NCI-H748 (cell line): ENCODE measurements at regions not wholly inside any gene's neighbourhood (a gene's known extent, or its start where the extent isn't known, plus 50 kb on each side); places are given as distances from the start of the nearest gene placed in this dataset.
A peak's percentile ranks its signal among the peaks of the same experiment; 100 is the strongest.
"Not testable (repeated sequence)": the region's sequence is repeated elsewhere in the genome, so short reads cannot be mapped to it uniquely, and the experiment has no call there.

Experiments used
- DNase-seq: peaks from one replicate; lab custom pipeline; 2025; ENCODE audit not compliant: unreplicated experiment; lab: John Stamatoyannopoulos, UW

DNA sequence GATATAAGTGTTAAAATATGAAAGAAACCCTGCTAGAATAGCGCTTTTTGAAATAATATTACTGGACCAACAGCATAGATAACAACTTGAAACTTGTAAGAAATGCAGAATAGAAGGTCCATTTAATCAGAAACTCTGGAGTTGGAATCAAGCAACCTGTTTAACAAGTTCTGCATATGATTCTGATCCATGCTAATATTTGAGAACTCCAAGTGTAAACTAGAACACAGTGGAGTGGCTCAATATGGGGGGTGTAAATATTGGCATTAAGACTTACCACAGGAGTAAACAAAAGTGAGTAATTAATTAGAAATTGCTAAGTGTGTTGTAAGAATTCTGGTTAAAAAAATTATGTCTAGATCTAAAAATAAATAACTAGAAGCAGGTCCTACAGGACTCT is 151.2 kb downstream of the SLITRK1 start:
- DNase-seq = peak; percentile 20

DNA sequence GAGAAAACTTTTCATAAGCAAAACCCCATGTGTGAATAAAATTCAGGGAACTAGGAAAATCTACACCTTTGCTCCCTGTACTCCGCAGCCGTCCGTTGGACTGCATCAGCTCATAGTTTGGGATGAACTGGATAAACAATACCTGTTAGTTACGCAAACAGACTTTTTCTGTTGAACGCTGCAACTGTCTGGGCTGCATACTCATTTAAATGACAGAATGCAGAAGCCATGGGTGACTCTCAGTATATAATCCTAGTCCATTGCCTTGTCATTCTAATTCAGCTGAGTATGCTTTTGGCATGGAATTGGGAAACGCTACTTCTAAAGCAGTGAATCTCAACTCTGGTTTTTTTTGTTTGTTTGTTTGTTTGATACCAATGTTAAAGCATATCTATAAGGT is 151.6 kb downstream of the SLITRK1 start:
- DNase-seq = peak; percentile 64

DNA sequence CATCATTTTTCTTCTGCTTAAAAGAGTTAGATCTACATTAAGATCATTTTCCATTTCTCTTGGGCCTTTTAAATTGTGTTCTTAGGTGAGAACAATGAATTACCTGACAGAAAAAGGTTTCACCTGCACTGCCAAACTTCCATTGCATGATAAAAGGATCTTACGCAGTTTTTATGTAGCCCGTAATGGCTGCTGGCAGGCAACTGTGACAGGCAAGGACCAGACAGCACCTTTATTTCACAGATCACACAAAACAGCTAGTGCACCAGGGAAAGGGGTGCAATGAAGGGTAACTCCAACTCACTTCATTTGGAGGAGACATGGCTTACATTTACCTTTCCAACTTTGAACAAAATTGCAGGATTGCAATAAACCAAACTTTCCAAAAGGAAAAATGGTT is 159.8 kb downstream of the SLITRK1 start:
- DNase-seq = peak; percentile 5

DNA sequence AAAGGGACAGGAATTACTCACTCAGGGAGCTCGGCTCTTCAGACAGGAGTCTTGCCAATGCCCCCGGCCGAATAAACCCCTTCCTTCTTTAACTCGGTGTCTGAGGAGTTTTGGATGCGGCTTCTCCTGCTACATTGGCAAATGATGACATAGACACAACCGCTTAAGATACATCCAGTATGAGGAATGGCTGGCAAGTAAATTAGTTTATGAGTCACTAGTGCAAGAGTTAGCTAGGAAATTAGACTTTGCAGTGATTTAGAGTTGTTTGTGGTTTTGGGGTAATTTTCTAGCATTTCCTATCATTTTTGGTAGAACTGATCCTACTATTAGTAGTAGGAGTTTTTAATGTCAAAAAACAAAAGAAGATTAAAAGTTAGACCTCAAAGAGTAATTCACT is 166.2 kb downstream of the SLITRK1 start:
- DNase-seq = no peak

DNA sequence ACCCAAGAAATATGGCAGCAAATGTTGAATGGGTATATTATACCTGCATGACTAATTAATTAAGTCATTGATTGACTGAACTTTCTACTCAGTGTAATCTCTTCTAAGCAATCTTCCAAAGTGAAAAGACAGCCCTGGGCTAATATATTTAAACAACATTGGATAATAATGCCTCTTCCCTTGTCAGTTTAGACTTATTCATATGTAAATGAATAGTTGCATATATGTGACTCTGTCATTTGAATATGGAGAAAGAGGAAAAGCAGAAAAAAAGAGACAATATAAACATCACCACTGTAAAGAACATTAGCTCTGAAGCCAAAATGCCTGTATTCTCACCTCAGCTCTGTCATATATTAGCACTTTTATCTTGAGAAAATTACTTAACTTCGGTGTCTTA is 168.0 kb downstream of the SLITRK1 start:
- DNase-seq = no peak

DNA sequence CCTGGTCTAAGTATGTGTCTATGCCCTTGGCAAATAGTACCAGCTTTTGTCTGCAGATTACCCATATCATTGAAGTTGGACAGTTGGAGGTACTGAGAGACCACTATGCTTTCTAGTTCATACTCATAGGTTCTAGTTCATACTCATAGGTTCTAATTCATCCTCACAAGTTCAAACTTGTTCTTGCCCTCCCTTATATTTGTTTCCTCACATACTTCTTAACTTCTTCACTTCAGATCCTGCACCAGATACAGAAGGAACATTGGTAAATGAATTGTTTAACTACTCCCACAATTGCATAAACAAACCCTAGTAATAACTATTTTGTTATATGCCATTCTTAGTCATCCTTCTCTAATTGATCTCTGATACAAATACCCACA is 172.2 kb downstream of the SLITRK1 start:
- no peak for DNase-seq

DNA sequence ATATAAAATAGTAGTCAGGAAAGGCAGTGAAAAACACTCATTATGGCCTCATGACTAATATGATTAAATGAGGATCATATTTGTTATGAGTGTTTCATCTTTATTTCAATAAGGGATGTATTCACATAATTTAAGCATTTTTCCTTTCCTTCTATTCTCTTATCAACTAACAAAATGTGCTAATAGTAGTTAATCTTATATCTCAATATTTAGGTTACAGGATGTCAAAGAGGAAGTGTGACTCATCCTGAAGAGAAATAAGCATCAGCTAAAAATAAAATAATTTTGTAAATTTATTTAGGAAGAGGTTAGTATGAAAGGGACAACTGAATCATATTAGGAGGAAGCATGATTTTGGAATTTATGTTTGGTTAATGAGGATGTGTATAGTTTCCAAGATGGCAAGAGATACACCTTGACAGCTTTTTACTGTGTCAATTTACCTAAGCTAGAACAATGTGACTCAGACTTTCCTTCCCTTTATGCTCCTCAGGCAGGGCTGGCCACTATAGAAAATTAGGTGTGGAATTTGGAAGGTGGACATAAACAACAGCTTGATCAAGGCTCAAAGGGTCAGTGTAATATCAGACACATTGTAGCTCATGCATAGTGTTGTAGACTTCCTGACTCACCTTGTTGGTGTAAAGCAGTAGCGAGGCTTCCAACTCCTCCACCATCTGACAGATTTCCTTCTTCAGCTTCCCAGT is 172.7 kb downstream of the SLITRK1 start:
- DNase-seq = no peak

DNA sequence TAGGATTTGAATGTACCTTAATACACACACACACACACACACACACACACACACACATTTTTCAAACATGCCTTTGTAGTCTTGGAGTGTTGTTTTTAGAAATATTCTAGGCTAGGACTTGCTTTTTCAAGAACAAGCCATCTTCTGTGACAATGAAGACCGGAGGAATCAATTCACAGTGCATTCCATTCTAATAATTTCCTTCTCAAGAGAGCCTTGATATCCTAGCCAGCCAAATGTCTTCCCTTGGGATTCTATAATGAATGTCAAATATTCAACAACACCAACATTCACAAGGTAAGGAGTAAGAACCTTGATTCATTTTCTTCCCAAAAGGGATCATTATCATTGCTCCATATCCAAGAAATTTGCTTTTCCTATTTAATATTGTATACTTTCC is 180.3 kb downstream of the SLITRK1 start:
- DNase-seq = no peak

DNA sequence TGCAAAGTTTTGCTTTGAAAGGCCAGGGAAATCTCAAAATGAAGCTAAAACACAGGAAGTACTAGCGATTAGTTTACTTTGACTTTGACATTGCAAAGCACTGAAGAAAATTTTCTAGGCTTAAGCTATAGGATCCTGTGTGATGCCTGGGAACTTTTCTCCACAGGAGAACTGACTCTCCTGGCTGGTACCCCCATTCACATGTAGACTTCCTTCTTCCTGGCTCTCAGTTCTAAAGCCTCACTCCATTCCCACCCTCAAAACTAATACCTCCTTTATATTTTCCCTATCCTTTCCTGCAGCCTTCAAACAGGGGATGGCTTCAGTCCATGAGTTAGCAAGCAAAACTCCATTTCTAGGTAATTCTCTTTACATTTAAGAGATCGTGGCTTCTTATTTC is 189.5 kb downstream of the SLITRK1 start:
- no peak for DNase-seq

DNA sequence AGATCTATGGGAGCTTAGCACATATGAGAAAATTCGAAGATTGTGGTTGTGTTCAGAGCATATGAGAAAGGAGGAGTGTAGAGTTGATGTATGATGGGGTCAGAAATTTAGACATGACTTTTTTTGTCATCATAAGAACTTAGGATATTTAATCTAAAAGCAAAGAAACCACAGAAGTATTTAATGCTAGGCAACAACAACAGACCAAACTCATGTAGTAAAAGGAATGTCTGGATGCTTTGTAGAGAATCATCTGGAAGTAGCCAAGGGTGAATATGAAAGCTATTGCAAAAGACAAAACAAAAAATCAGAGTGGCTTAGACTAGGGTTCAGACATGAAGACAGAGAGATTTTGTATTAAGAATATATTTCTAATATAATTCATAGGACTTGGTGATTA is 190.3 kb downstream of the SLITRK1 start:
- no peak for DNase-seq

DNA sequence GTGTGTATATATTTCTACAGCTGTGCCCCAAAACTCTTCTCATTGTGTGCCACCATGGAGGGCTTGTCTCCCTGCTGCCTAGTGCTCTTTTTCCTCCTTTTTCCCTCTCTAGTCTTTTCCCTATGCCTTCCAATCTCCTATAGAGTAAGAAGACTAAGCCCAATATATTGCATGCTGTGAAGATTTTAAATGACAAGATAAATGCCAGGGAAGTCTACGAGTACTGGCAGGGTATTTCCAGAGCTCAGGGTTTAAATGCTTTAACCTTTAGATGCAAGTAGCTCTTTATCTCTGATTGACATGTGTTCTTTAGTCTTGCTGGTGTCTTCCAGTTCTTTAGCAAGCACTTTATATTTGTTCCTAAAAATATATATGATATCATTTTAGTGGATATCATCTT is 200.7 kb downstream of the SLITRK1 start:
- no peak for DNase-seq

DNA sequence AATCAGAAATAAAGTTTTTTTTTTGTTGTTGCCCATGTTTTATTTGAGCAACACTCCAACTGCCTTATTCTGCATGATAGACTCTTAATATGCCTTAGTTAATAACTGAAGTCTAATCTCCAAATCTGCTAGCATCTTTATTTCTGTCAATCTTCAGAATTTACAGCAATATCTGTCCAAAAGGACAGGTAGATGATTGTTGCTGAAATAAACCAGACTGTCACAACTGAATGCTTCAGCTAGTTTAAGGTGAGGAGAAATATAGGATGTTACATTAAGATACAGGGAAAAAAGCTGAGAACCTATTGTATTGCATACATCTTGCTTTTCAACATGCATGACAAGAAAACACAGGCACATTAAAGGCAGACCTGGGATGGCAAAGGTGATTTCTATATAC is 204.3 kb downstream of the SLITRK1 start:
- DNase-seq = no peak

DNA sequence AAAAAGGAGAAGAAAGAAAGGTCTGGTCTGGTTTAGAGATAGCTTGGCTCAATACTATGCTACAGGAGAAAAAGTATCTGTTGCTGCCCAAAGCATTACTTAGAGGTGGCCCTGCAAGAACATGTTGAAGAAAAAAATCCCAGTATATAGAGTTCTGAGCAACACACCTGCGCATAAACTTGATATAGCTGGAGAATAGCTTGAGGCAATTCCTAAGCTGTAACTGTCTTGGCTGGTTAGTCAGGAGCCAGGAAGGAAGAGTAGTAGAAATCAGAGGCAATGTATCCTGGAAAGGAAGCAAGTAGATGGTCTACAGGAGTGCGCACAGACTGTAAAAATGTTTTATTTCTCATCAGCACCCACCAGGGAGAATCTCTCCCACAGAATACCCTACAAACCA is 209.7 kb downstream of the SLITRK1 start:
- DNase-seq = no peak

DNA sequence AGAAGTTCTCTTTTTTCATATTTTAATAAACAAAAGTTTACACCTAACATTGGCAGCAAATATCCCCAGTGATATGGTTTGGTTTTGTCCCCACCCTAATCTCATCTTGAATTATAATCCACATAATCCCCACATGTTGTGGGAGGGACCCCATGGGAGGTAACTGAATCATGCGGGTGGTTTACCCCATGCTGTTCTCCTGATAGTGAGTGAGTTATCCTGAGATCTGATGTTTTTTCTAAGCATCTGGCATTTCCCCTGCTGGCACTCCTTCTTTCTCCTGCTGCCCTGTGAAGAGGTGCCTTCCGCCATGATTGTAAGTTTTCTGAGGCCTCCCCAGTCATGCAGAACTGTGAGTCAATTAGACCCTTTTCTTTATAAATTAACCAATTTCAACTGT is 214.7 kb downstream of the SLITRK1 start:
- no peak for DNase-seq

DNA sequence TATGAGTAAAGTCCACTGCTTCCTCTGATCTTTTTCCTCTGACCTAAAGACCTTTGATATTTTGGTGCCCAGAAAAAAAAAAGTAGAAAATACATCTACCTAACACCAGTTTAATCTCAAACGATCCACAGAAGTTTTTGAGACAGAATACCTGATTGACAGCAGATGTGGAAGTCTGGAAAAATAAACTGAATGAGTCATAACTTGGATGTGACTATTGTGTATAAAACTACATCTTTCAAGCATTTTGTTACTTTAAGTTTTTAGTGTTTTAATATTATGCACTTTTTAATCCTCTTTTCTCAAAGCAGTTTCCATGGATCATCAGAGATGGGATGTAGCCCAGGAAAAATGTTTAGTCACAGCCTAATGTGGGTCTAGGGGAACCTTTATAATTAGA is 216.1 kb downstream of the SLITRK1 start:
- DNase-seq = no peak

DNA sequence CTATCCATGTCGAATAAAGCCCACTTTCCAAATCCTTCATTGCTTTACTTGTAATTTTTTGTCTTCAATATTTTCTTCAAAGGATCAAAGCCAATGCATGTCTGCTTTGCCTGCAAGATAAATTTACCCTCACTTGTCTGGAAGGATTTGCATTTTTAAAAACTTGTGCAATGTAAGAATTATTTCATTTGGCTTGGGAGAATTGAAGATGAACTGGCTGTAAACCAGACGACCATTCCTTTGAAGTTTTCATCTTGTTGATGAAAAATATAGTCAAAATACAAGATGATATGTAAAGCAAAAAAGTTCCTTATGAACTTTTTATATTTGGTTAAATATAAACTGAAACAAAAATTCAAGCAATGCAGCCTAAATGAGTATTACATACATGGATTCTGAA is 225.0 kb downstream of the SLITRK1 start:
- no peak for DNase-seq

DNA sequence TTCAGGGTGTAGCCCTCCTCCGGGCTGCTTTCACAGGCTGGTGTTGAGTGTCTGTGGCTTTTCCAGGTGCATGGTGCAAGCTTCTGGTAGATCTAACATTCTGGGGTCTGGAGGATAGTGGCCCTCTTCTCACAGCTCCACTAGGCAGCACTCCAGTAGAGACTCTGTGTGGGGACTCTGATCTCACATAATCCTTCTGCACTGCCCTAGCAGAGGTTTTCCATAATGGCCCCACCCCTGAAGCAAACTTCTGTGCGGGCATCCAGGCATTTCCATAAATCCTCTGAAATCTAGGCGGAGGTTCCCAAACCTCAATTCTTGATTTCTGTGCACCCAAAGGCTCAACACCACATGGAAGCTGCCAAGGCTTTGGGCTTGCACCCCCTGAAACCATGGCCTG is 239.7 kb downstream of the SLITRK1 start:
- DNase-seq = not testable (repeated sequence)

DNA sequence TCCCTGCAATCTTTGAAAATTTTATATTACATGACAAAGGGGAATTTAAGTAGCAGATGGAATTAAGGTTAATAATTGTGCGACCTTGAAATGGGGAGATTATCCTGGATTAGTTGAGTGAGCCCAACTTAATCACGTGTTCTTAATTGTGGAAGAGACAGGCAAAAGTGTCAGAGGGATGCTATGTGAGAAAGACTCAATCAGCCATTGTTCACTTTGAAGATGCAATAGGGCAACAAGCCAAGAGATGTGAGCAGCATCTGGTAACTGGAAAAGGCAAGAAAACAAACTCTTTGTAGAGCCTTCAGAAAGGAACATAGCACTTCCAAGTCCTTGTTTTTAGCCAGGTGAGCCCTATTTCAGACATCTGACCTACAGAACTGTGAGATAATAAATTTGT is 247.7 kb downstream of the SLITRK1 start:
- DNase-seq = no peak

DNA sequence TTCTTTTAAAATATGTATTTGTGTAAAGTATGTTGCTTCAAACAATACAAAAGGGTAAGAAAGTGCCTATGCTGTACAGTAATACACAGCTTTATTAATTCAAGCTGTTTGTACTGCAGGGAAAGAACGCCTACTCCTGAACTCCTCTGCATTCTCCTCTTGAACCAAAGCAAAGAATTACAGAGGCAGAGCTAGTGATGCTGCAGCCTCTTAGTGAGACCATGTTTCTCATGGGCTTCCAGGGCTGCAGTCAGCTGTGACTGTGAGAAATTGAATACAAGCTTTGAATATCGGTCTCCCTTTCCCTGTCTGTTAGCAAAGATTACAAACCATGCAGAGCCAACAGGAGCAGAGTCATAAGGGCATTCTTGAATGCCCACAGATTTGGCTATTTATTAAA is 248.5 kb downstream of the SLITRK1 start:
- no peak for DNase-seq

DNA sequence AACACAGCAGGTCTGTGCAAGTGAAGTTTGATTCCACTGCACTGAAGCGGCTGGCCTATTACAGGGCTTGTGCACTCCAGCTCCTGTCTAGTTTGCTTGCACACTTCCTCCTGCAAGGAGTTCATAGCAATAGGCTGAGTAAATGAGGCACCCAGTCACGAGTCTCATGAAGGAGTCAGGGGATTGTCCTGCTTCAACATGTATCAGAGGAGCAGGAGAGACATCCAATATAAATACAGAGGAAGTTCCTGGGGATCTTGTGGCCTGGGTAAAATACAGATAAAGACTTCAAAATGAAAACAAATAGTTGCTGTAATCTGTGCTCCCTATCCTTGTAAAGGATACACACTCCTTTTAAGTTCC is 259.9 kb downstream of the SLITRK1 start:
- no peak for DNase-seq

DNA sequence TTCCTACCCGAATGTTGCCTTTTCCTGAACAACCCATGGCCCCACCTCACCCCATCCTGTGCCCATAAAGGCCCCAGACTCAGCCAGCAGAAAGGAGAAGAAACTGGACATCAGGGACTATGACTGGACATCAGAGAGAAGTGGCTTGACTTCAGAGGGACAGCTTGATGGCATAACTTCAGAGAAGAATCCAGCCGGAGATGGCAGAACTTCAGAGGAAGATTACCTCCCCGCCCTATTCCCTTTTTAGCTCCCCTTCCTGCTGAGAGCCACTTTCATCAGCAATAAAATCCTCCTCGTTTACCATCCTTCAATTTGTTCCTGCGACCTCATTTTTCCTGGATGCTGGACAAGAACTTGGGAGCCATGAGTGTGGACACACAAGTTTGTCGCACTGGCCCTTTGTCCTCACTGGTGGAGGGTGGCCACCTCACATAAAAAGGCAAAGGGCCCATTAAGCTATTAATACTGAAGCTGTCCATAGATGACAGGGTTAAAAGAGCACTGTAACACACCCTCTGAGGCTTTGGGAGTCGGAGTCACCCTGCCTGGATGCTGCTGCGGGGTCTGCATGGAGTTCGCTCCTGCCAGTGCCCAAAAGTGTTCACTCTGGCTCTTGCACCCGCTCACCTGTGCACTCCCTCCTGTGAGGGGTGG is 260.4 kb downstream of the SLITRK1 start:
- no peak for DNase-seq

DNA sequence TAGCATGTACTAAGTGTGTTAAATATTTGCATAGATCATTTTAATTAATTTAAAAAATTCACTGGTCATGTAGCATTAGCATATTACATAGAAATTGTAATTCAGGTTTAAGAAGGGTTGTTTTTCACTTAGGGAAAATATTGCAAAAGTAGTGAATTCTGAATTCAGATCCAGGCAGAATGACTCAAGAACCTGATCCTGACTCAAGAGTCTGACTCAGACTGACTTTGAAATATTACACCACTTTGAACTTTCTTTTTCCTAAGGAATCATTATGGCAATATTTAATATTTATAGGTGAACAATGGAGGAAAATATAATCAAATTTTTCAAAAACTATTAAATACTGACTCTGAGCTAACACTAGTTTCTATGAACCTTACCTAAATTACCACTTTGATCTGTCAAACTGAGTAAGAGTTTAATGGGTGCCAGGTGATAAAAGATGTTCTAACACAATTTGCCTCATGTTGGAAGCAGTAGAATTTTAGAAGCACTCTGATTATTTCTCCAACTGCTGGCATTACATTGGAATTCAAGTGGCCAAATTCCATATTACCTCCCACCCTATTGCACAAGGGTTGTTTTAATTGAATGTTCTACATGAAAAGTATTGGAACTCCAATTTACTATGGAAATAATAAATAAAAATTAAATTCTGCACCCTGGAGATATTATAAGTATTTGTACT is 261.6 kb downstream of the SLITRK1 start:
- no peak for DNase-seq

DNA sequence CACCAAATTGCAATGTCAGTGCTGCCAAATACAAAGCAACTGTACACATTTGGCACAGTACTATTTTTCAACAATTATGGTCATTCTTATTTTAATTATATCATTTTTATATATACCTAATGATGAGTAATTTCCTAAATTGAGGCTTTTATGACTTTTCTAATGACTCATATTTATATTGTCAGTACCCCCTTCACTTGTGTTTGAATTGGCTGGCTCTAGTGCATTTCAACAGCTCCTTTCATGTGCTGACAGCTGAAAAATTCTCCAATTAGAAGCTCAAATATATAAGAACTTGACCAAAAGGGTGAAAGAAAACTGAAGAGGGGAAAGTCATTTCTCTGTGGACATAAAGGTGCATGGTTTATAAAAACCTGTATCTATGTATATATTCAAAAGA is 263.3 kb downstream of the SLITRK1 start:
- DNase-seq = peak; percentile 43
